8988T (cell line): ENCODE measurements at regions not wholly inside any gene's neighbourhood (a gene's known extent, or its start where the extent isn't known, plus 50 kb on each side); places are given as distances from the start of the nearest gene placed in this dataset.
"Not testable (repeated sequence)": the region's sequence is repeated elsewhere in the genome, so short reads cannot be mapped to it uniquely, and the experiment has no call there.

ENCODE experiments used
- DNase-seq: peaks from one replicate; pipeline ENCODE4 v3.0.0; 2011

- no peak for DNase-seq
Measured at GRCh38 chr12:97005174-97005573, 98.1 kb downstream of the NEDD1 start.

GRCh38 chr12:97005646-97006045 is 98.6 kb downstream of the NEDD1 start:
- no peak for DNase-seq

GRCh38 chr12:97006585-97006984 is 99.5 kb downstream of the NEDD1 start:
- DNase-seq, result no peak

GRCh38 chr12:97016163-97016562 is 109.1 kb downstream of the NEDD1 start:
- DNase-seq, result no peak

GRCh38 chr12:97017213-97017612 is 110.2 kb downstream of the NEDD1 start:
- DNase-seq, result no peak

GRCh38 chr12:97022536-97023230 is 115.6 kb downstream of the NEDD1 start:
- DNase-seq, result no peak

GRCh38 chr12:97024393-97024792 is 117.3 kb downstream of the NEDD1 start:
- no peak for DNase-seq

GRCh38 chr12:97026901-97027300 is 119.8 kb downstream of the NEDD1 start:
- DNase-seq, result no peak

GRCh38 chr12:97027482-97027881 is 120.4 kb downstream of the NEDD1 start:
- DNase-seq, result no peak

GRCh38 chr12:97038131-97038530 is 131.1 kb downstream of the NEDD1 start:
- no peak for DNase-seq

- no peak for DNase-seq
Measured at GRCh38 chr12:97038834-97039233, 131.8 kb downstream of the NEDD1 start.

GRCh38 chr12:97046901-97047300 is 139.8 kb downstream of the NEDD1 start:
- no peak for DNase-seq

- no peak for DNase-seq
Measured at GRCh38 chr12:97047361-97047760, 140.3 kb downstream of the NEDD1 start.

- DNase-seq, result no peak
Measured at GRCh38 chr12:97048421-97049035, 141.5 kb downstream of the NEDD1 start.

GRCh38 chr12:97050509-97050908 is 143.5 kb downstream of the NEDD1 start:
- DNase-seq, result no peak

- no peak for DNase-seq
Measured at GRCh38 chr12:97051341-97051740, 144.3 kb downstream of the NEDD1 start.

GRCh38 chr12:97061171-97061570 is 154.1 kb downstream of the NEDD1 start:
- DNase-seq, result no peak

- DNase-seq, result no peak
Measured at GRCh38 chr12:97063292-97063935, 156.4 kb downstream of the NEDD1 start.

GRCh38 chr12:97075161-97075933 is 168.3 kb downstream of the NEDD1 start:
- DNase-seq, result no peak

- no peak for DNase-seq
Measured at GRCh38 chr12:97075934-97076630, 169.0 kb downstream of the NEDD1 start.

- DNase-seq, result not testable (repeated sequence)
Measured at GRCh38 chr12:97076912-97077311, 169.9 kb downstream of the NEDD1 start.

GRCh38 chr12:97082029-97082428 is 175.0 kb downstream of the NEDD1 start:
- DNase-seq, result no peak

- DNase-seq, result no peak
Measured at GRCh38 chr12:97093187-97093683, 186.2 kb downstream of the NEDD1 start.
